ENCODE measurements at regions not wholly inside any gene's neighbourhood (a gene's known extent, or its start where the extent isn't known, plus 50 kb on each side); places are given as distances from the start of the nearest gene placed in this dataset.

- TF ChIP-seq, protein P1, sequence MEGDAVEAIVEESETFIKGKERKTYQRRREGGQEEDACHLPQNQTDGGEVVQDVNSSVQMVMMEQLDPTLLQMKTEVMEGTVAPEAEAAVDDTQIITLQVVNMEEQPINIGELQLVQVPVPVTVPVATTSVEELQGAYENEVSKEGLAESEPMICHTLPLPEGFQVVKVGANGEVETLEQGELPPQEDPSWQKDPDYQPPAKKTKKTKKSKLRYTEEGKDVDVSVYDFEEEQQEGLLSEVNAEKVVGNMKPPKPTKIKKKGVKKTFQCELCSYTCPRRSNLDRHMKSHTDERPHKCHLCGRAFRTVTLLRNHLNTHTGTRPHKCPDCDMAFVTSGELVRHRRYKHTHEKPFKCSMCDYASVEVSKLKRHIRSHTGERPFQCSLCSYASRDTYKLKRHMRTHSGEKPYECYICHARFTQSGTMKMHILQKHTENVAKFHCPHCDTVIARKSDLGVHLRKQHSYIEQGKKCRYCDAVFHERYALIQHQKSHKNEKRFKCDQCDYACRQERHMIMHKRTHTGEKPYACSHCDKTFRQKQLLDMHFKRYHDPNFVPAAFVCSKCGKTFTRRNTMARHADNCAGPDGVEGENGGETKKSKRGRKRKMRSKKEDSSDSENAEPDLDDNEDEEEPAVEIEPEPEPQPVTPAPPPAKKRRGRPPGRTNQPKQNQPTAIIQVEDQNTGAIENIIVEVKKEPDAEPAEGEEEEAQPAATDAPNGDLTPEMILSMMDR (IDR thresholded peaks at IDR 0.05; ENCODE audit: insufficient read depth, low read length), result no peak
- TF ChIP-seq POLR2AphosphoS5 (IDR thresholded peaks at IDR 0.05; ENCODE audit: low read depth) (no peak), REST (IDR thresholded peaks at IDR 0.05; ENCODE audit: insufficient replicate concordance, low read depth) (no peak)
Observed at GRCh38 chr20:39116020-39116419, 153.9 kb downstream of the DHX35 start.
